ENCODE measurements at regions not wholly inside any gene's neighbourhood (a gene's known extent, or its start where the extent isn't known, plus 50 kb on each side); places are given as distances from the start of the nearest gene placed in this dataset.

GRCh38 chr6:21855811-21856455 lies 262.4 kb downstream of the SOX4 start:
- 92% methylated on average over 5 of the region's 6 CpGs for WGBS
- Histone ChIP-seq H3K27ac (ENCODE audit: low read depth, low read length) (no peak overlapping the region), H3K9ac (ENCODE audit: low read depth, low read length) (no peak overlapping the region), H3K27me3 (ENCODE audit: insufficient read depth, low read length) (no peaks in the 10 kb centered on the region), H3K36me3 (ENCODE audit: insufficient read depth, low read length) (no peaks in the 10 kb centered on the region; the same call in 1 of the 2 replicates), H3K4me3 (ENCODE audit: low read length) (no peak overlapping the region), H3K4me1 (ENCODE audit: insufficient read depth, low read length) (0 out of 2 replicates have a peak, but pooled peaks cover 3% of the 10 kb centered on the region), H3K9me3 (ENCODE audit: insufficient read depth, low read depth, low read length) (no peaks in the 10 kb centered on the region)

GRCh38 chr6:21856456-21856825 lies 262.9 kb downstream of the SOX4 start:
- 0 out of 2 replicates have a peak, but pooled peaks cover 3% of the 10 kb centered on the region for H3K4me1 ChIP-seq (ENCODE audit: insufficient read depth, low read length)
- no CpG with 5 or more reads among the region's 1 CpG for WGBS

GRCh38 chr6:21856844-21857243 lies 263.3 kb downstream of the SOX4 start:
- Histone ChIP-seq H3K4me3 (ENCODE audit: low read length) (no peak overlapping the region), H3K27ac (ENCODE audit: low read depth, low read length) (no peak overlapping the region), H3K27me3 (ENCODE audit: insufficient read depth, low read length) (no peaks in the 10 kb centered on the region), H3K4me1 (ENCODE audit: insufficient read depth, low read length) (0 out of 2 replicates have a peak, but pooled peaks cover 3% of the 10 kb centered on the region), H3K9me3 (ENCODE audit: insufficient read depth, low read depth, low read length) (no peaks in the 10 kb centered on the region), H3K9ac (ENCODE audit: low read depth, low read length) (no peak overlapping the region), H3K36me3 (ENCODE audit: insufficient read depth, low read length) (peaks cover 4% of the 10 kb centered on the region; the same call in 1 of the 2 replicates)
- 98% methylated on average over 3 of the region's 3 CpGs for WGBS

More at GRCh38 chr6:21856456-21856825, 262.9 kb downstream of the SOX4 start:
- Histone ChIP-seq H3K9ac (ENCODE audit: low read depth, low read length) (no peak overlapping the region), H3K27me3 (ENCODE audit: insufficient read depth, low read length) (no peaks in the 10 kb centered on the region), H3K36me3 (ENCODE audit: insufficient read depth, low read length) (peaks cover 4% of the 10 kb centered on the region; the same call in 1 of the 2 replicates), H3K9me3 (ENCODE audit: insufficient read depth, low read depth, low read length) (no peaks in the 10 kb centered on the region), H3K27ac (ENCODE audit: low read depth, low read length) (no peak overlapping the region), H3K4me3 (ENCODE audit: low read length) (no peak overlapping the region)

- no peak overlapping the region for H3K9ac ChIP-seq (ENCODE audit: low read depth, low read length)
- 95% methylated on average over 1 of the region's 1 CpG for WGBS
- H3K4me1 ChIP-seq (ENCODE audit: insufficient read depth, low read length), result 0 out of 2 replicates have a peak, but pooled peaks cover 3% of the 10 kb centered on the region
- no peaks in the 10 kb centered on the region for H3K27me3 ChIP-seq (ENCODE audit: insufficient read depth, low read length)
- no peak overlapping the region for H3K27ac ChIP-seq (ENCODE audit: low read depth, low read length)
- peaks cover 4% of the 10 kb centered on the region; the same call in 1 of the 2 replicates for H3K36me3 ChIP-seq (ENCODE audit: insufficient read depth, low read length)
- H3K9me3 ChIP-seq (ENCODE audit: insufficient read depth, low read depth, low read length), result no peaks in the 10 kb centered on the region
- H3K4me3 ChIP-seq (ENCODE audit: low read length), result no peak overlapping the region
Measured at GRCh38 chr6:21858076-21858475, 264.5 kb downstream of the SOX4 start.

- peaks cover 4% of the 10 kb centered on the region; the same call in 1 of the 2 replicates for H3K36me3 ChIP-seq (ENCODE audit: insufficient read depth, low read length)
- H3K27me3 ChIP-seq (ENCODE audit: insufficient read depth, low read length), result no peaks in the 10 kb centered on the region
- WGBS, result 97% methylated on average over 6 of the region's 6 CpGs
- no peak overlapping the region for H3K9ac ChIP-seq (ENCODE audit: low read depth, low read length)
- H3K4me3 ChIP-seq (ENCODE audit: low read length), result no peak overlapping the region
- H3K9me3 ChIP-seq (ENCODE audit: insufficient read depth, low read depth, low read length), result no peaks in the 10 kb centered on the region
- H3K27ac ChIP-seq (ENCODE audit: low read depth, low read length), result no peak overlapping the region
- H3K4me1 ChIP-seq (ENCODE audit: insufficient read depth, low read length), result 0 out of 2 replicates have a peak, but pooled peaks cover 3% of the 10 kb centered on the region
Measured at GRCh38 chr6:21859193-21859735, 265.7 kb downstream of the SOX4 start.

- Histone ChIP-seq H3K4me1 (ENCODE audit: insufficient read depth, low read length) (no peaks in the 10 kb centered on the region), H3K36me3 (ENCODE audit: insufficient read depth, low read length) (peaks cover 4% of the 10 kb centered on the region; the same call in 1 of the 2 replicates), H3K27ac (ENCODE audit: low read depth, low read length) (no peak overlapping the region), H3K9ac (ENCODE audit: low read depth, low read length) (no peak overlapping the region), H3K4me3 (ENCODE audit: low read length) (no peak overlapping the region), H3K27me3 (ENCODE audit: insufficient read depth, low read length) (no peaks in the 10 kb centered on the region), H3K9me3 (ENCODE audit: insufficient read depth, low read depth, low read length) (no peaks in the 10 kb centered on the region)
- 95% methylated on average over 8 of the region's 8 CpGs for WGBS
Measured at GRCh38 chr6:21861942-21862341, 268.4 kb downstream of the SOX4 start.

GRCh38 chr6:21864206-21864605 lies 270.7 kb downstream of the SOX4 start:
- H3K36me3 ChIP-seq (ENCODE audit: insufficient read depth, low read length), result peaks cover 4% of the 10 kb centered on the region; the same call in 1 of the 2 replicates
- no peaks in the 10 kb centered on the region for H3K27me3 ChIP-seq (ENCODE audit: insufficient read depth, low read length)
- no peak overlapping the region for H3K4me3 ChIP-seq (ENCODE audit: low read length)
- WGBS, result 100% methylated on average over 1 of the region's 2 CpGs
- no peak overlapping the region for H3K27ac ChIP-seq (ENCODE audit: low read depth, low read length)
- no peaks in the 10 kb centered on the region for H3K9me3 ChIP-seq (ENCODE audit: insufficient read depth, low read depth, low read length)
- no peak overlapping the region for H3K9ac ChIP-seq (ENCODE audit: low read depth, low read length)
- H3K4me1 ChIP-seq (ENCODE audit: insufficient read depth, low read length), result 0 out of 2 replicates have a peak, but pooled peaks cover 9% of the 10 kb centered on the region

- 90% methylated on average over 1 of the region's 2 CpGs for WGBS
- Histone ChIP-seq H3K4me1 (ENCODE audit: insufficient read depth, low read length) (0 out of 2 replicates have a peak, but pooled peaks cover 18% of the 10 kb centered on the region), H3K27me3 (ENCODE audit: insufficient read depth, low read length) (no peaks in the 10 kb centered on the region), H3K9ac (ENCODE audit: low read depth, low read length) (no peak overlapping the region), H3K36me3 (ENCODE audit: insufficient read depth, low read length) (no peaks in the 10 kb centered on the region), H3K4me3 (ENCODE audit: low read length) (no peak overlapping the region), H3K9me3 (ENCODE audit: insufficient read depth, low read depth, low read length) (no peaks in the 10 kb centered on the region), H3K27ac (ENCODE audit: low read depth, low read length) (no peak overlapping the region)
Measured at GRCh38 chr6:21868226-21868625, 274.7 kb downstream of the SOX4 start.

- no peaks in the 10 kb centered on the region for H3K9me3 ChIP-seq (ENCODE audit: insufficient read depth, low read depth, low read length)
- H3K4me1 ChIP-seq (ENCODE audit: insufficient read depth, low read length), result 0 out of 2 replicates have a peak, but pooled peaks cover 18% of the 10 kb centered on the region
- H3K9ac ChIP-seq (ENCODE audit: low read depth, low read length), result no peak overlapping the region
- H3K4me3 ChIP-seq (ENCODE audit: low read length), result no peak overlapping the region
- H3K36me3 ChIP-seq (ENCODE audit: insufficient read depth, low read length), result 0 out of 2 replicates have a peak, but pooled peaks cover 5% of the 10 kb centered on the region
- 80% methylated on average over 7 of the region's 8 CpGs for WGBS
- no peak overlapping the region for H3K27ac ChIP-seq (ENCODE audit: low read depth, low read length)
- no peaks in the 10 kb centered on the region for H3K27me3 ChIP-seq (ENCODE audit: insufficient read depth, low read length)
Measured at GRCh38 chr6:21869085-21869771, 275.7 kb downstream of the SOX4 start.

GRCh38 chr6:21870076-21870730 lies 276.7 kb downstream of the SOX4 start:
- Histone ChIP-seq H3K4me1 (ENCODE audit: insufficient read depth, low read length) (0 out of 2 replicates have a peak, but pooled peaks cover 18% of the 10 kb centered on the region), H3K27ac (ENCODE audit: low read depth, low read length) (no peak overlapping the region), H3K9me3 (ENCODE audit: insufficient read depth, low read depth, low read length) (no peaks in the 10 kb centered on the region), H3K9ac (ENCODE audit: low read depth, low read length) (no peak overlapping the region), H3K36me3 (ENCODE audit: insufficient read depth, low read length) (0 out of 2 replicates have a peak, but pooled peaks cover 8% of the 10 kb centered on the region), H3K4me3 (ENCODE audit: low read length) (no peak overlapping the region), H3K27me3 (ENCODE audit: insufficient read depth, low read length) (no peaks in the 10 kb centered on the region)
- WGBS, result 86% methylated on average over 5 of the region's 5 CpGs
